GM19023 (cell line): ENCODE measurements at regions not wholly inside any gene's neighbourhood (a gene's known extent, or its start where the extent isn't known, plus 50 kb on each side); places are given as distances from the start of the nearest gene placed in this dataset.

Source experiments
- ATAC-seq: cut with Tn5 transposase; IDR thresholded peaks from one replicate; pipeline ENCODE4 v1.9.1; 2021; ENCODE audit warnings: mild to moderate bottlenecking, moderate library complexity; ENCODE audit not compliant: unreplicated experiment

GRCh38 chr2:120496759-120497158 lies 150.8 kb downstream of the INHBB start:
- ATAC-seq = no peak

- no peak for ATAC-seq
Measured at GRCh38 chr2:120497261-120497977, 151.5 kb downstream of the INHBB start.

DNA sequence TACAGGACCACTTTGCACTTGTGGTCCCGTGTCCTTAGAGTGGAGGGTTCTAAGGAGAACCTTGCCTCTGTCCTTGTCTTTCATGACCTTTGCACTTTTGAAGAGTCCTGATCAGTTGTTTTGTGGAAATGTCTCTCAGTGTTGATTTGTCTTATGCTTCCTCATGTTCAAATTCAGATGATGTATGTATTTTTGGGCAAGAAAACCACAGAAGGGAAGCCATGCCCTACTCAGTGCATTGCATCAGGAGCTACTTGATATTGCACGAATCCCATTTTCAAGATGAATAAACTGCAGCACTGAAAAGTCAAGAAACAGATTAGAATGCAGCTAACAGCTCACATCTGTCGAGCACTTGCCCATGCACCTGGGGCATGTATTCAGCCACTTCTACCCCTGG lies 152.2 kb downstream of the INHBB start:
- no peak for ATAC-seq

DNA sequence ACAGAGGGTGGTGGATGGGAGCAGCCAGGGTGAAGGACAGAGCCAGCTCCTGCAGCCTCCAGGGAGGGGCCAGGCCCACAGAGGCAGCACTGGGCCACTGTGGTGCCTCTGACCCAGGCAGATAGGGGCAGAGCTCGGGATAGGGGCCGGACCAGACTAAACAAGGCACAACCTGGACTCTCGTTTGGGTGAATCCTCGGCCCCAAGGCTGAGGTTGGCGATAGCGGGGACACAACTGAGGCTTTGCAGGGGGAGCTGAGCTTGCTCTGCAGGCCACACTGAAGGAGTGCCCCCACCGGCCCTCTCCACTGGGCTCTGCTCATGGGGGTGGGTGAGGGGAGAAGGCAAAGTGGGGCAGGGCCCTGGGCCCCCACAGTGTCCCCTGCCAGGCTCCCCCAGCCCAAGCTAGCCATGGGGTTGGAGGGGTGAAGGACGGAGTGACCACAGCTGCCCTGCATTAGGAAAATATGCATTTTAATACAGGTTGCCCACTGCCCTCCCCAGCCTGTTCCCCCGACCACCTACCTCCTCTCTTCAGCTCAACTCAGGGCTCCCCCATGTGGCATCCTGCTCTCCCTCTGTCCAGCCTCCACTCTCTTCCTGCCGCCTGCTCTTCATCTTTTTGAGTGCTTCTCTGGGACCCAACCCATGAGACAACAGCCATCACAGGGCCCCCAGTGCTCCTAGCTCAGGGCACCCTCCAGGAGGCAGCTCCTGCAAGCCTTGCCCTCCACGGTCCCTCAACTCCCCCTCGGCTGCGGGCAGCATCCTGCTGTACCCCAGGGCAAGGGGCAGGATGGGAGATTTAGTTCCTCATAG lies 152.8 kb downstream of the INHBB start:
- ATAC-seq = no peak

- ATAC-seq = no peak
Measured at GRCh38 chr2:120499784-120500495, 154.0 kb downstream of the INHBB start.

- no peak for ATAC-seq
Measured at GRCh38 chr2:120501591-120501990, 155.7 kb downstream of the INHBB start.

- no peak for ATAC-seq
Measured at GRCh38 chr2:120502357-120502756, 156.4 kb downstream of the INHBB start.

DNA sequence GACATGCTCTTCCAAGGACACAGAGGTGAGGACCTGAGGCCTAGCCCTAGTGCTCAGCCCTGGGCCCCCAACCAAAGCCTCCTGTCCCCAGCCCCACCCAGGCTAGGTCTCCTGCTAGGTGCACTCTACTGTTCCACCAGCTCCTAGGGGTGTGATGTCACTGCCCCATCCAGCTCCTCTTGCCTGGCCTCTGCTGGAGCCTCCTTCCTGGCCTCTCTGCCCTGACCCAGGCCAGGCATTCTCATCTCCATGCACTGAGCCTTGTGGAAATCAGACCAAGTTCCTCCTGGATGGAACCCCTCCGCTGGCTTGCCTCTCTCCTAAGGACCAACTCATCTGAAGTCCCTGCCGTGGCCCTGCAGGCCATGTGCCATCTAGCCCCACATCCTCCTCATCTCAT lies 156.8 kb downstream of the INHBB start:
- no peak for ATAC-seq

- ATAC-seq = no peak
Measured at GRCh38 chr2:120503206-120503792, 157.4 kb downstream of the INHBB start.

DNA sequence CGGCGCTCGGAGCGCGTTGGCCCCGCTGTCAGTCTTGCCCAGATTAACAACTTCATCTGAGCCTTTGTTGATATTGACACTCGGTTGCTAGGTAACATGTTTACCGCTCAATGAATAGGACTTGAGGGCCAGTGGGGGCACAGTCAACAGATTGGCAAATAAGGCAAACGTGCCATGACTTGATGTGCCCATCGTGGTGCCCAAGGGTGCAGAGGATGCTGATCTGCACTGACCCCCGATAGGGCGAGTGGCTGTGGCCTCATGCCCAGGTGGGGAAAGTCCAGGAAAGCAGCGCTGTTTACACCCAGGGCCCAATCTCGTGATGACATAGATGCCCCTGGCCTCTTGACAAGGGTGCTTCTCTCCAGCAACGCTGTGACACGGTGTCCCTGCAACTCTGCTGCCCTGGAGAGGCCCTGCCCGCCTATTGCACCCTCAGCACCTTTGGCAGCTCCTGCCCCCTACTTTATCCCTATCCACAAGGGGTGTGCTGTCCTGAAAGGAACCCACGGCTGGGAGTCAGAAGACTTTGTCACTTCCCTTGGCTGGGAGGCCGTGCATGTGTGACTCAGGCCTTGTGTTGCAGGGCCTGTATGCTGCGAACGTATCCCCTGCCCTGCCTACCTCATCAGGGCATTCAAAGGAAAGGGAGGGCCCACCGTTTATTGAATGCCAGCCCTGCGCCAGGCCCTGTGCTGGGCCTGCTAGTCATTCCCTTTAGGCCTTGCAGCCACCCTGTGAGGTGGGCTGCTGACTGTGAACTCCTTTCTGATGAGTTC lies 158.0 kb downstream of the INHBB start:
- no peak for ATAC-seq

GRCh38 chr2:120504936-120505705 lies 159.2 kb downstream of the INHBB start:
- ATAC-seq = no peak

DNA sequence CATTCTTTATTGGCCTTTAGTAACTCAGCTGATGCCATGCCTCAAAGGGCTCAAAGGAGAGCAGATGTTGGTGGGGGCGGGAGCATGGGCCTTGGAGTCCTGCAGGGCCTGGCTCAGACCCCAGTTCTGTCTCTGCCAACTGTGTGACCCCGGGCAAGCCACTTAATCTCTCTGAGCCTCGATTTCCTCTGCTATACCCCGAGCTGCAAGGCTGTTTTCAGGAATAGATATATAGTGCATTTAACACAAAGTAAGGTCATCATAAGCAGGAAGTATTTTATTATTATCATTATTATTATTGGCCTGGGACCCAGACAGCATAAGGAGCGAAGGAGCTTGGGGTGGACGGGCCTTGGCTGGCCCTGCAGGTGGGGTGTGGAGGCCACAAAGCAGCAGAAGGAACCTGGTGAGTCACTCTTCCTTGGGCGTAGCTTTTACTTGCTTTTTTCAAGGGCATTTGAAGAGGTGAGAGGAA lies 162.7 kb downstream of the INHBB start:
- ATAC-seq = no peak

GRCh38 chr2:120509213-120509815 lies 163.4 kb downstream of the INHBB start:
- ATAC-seq = no peak

GRCh38 chr2:120509991-120510735 lies 164.2 kb downstream of the INHBB start:
- no peak for ATAC-seq

DNA sequence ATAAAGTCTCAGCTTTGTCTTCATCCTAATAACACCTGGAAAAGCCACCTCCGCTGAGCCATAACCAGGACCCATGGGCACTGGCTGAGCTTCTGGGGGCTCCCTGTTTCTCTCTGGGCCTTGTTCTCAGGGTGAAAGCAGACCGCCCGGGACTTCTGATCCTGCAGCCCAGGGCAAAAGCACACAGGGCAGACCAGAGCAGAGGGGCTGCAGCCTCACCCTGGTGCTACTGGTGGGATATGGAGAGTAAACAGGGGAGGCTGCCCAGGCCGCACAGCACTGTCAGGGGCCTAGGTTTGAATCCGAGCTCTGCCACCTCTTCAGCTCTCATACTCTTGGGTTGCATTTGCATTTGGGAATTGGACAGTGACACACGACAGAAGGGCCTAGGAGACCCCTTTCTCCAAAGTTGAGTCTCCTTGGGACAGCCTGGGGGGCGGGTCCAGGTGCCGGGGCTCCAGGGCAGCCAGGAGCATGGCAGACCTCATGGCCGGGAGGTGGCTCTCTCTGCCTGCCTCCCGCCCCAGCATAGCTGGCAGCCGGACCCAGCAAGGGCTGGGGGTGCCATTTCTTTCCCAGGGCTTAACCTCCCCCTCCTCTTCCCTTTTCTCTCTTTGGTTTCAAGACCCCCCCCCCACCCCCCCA lies 164.9 kb downstream of the INHBB start:
- ATAC-seq = no peak

- ATAC-seq = no peak
Measured at GRCh38 chr2:120511536-120511935, 165.6 kb downstream of the INHBB start.

DNA sequence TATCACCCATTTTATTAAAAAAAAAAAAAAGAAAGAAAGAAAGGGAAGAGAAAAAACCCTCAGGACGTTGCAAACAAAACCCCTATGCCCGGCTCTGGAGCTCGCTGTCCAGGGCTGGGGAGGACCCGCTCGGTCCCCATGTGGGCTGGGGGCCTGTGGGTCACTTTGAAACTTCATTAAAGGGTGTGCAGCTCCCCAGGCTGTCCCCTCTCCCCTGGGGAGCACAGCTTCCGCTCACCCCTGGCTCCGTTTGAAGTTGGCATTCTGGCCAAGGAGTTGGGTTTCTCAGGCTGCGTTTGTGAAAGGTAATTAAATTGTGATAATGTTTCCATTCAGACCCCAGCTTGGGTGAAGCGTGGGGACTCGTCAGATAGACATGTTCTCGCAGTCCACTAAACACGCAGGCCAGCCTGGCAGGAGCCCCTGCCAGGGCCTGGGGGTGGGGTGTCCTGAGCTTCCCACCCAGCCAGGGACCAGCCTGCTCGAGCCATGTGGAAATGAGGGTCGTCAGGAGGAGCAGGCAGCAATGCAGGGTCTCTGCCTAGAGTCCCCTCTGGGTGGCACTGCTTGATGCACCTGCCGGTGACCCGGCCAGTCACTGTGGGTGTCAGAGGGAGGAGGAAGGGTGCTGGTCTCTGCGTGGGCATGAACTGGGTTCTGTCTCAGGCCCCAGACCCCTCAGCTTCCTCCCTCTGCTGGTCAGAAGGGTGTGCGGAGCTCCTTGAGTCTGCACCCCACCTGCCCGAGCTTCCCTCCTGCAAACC lies 166.2 kb downstream of the INHBB start:
- ATAC-seq = no peak
